ENCODE measurements at regions not wholly inside any gene's neighbourhood (a gene's known extent, or its start where the extent isn't known, plus 50 kb on each side); places are given as distances from the start of the nearest gene placed in this dataset.
"Not testable (repeated sequence)": the region's sequence is repeated elsewhere in the genome, so short reads cannot be mapped to it uniquely, and the experiment has no call there.

DNA sequence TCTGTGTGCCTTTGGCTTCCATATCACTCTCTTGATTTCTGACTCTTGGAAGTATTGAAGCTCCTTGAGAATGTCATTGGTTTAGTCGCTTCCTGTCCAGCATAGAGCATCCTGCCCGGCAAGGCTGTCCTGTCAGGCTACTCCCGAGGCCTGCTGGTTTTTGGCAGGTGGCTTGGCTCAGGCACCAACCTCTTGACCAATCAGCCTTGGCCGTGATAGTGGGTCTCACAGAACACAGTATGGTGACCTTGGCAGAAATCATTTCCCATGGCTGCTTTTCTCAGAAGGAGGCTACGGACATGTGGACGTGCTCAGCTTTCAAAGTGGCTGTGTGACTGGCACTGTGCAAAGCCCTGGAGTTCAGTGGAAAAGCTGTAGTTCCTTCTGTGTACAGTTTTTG lies 516.9 kb downstream of the REEP3 start:
- DNase-seq = no peak

DNA sequence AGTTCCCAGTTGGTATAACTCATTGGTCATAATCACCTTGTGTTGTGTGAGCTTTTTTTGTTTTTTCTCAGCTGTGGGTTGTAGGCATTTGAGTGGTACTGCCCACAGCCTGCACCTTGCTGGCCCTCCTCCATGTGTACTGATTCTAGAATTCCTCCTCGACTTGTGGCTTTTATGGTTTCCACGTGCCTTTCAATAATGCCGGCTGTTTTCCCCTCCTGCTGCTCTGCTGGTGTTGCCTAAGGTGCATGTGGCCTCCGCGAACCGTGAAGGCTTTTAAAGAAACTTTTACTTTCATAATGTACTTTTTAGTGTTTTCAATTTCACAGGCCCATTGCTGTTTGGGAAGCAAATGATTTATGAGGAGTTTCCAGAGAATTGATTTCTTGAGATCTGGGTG lies 518.0 kb downstream of the REEP3 start:
- DNase-seq = no peak

DNA sequence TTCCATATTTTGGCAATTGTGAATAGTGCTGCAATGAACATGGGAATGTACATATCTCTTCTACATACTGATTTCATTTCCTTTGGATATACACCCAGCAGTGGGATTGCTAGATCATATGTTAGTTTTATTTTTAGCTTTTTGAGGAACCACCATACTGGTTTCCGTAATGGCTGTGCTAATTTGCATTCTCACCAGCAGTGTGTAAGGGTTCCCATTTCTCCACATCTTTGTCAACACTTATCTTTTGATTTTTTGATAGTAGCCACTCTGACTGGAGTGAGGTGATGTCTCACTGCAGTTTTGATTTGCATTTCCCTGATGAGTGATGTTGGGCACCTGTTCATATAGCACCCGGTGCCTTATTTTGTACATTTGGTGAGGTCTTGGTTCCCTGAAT lies 519.6 kb downstream of the REEP3 start:
- no peak for DNase-seq

DNA sequence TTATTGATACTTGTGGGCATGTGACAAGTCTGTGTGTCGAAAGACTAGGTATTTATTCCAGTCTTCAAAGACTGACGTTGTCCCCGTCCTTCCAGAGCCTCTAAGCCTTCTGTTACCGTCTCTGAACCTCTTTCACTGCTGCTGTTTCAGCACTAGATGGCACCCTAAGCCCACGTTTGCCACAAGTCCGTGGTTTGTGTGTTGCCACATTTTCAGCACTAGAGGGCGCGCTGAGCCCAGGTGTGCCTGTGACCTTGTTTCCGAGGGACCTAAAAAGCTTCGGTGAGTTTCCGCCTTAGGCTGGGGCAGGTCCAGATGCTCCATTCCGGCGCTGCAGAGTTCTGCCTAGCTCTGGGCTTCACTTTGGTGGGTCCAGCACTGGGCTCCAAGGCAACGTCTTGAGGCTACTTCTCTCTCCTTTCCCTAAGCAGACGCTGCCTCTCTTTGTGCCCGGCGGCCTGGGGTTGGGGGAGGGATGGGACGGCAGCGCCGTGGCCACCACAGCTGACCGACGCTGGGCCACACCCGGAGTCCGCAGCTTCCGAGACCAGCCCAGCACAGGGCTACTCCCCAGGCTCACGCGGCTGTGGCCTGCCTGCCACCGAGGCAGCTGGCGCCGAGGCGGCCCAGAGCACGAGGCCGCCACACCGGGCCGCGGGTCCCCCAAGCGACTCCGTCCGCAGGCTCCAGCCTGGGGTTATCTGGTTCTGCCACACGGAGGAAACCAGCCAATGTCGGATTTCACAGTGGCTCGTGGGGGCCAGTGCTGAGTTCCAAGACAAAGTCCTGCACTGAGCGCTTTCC lies 520.2 kb downstream of the REEP3 start:
- DNase-seq = peak; percentile 78

DNA sequence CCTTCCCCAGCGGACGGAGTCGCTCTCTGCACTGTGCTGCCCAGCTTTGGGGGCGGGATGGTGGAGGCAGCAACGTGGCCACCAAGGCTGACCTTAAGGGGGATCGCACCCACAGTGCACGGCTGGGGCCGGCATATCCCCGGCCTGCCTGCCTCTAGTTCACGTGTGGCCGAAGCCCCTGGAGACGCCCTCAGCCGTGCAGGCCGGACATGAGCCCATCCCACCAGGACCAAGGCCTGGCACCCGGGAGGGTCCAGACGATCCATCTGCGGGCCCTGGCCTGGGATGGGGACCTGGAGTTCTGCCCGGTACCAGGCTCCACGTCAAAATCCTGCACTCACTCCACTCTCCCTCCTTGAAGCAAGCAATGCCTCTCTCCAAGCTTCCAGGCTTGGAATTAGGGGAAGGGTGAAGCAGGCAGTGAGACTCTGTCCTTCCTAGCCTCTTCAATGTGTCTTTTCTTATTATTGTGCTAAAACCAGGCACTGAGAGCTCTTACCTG lies 520.8 kb downstream of the REEP3 start:
- DNase-seq = no peak

DNA sequence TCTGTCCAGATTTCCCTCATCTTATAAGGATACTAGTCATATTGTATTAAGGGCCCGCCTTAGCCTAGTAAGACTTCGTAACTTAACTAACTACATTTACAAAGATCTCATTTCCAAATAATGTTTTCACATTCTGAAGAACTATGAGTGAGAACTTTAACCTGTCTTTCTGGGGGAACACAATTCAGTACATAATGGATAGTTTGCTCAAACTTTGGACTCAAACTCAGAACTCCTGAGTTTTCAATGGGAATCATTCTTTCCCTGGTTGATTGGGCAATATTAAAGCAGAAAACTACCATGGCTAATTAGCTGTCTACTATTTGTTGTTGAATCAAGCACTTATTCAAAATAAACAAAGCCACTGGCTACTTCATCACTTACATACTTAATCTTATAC lies 522.9 kb downstream of the REEP3 start:
- no peak for DNase-seq

DNA sequence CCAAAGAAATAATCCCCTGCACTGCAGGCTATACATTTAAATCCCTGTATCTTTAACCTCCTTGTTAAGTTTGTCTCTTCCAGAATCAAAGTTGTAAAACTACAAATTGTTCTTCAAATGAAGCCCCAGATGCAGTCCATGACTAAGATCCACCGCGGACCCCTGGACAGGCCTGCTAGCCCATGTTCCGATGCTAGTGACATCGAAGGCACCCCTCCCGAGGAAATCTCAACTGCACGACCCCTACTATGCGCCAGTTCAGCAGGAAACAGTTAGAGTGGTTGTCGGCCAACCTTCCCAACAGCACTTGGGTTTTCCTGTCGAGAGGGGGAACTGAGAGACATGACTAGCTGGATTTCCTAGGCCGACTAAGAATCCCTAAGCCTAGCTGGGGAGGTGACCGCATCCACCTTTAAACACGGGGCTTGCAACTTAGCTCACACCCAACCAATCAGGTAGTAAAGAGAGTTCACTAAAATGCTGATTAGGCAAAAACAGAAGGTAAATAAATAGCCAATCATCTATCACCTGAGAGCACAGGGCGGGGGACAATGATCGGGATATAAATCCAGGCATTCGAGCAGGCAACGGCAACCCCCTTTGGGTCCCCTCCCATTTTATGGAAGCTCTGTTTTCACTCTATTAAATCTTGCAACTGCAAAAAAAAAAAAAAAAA lies 523.9 kb downstream of the REEP3 start:
- not testable (repeated sequence) for DNase-seq

DNA sequence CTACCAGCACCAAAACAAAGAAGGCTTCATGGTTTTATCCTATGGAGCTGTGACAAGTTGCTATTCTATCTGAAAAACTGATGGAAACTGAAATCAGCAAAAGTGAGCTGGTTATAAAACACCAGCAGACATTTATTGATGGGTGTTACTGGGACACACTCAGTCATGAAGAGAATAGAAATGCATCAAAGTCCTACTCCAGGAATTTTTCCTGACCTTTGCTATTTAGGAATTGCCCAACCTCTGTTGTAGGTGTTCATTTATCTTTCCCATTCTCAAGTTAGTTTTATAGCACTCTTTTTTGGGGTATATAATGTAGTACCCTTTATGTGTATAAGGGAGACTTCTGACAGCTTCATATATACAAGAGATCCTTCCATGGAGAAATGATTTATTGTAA lies 533.2 kb downstream of the REEP3 start:
- DNase-seq = no peak

DNA sequence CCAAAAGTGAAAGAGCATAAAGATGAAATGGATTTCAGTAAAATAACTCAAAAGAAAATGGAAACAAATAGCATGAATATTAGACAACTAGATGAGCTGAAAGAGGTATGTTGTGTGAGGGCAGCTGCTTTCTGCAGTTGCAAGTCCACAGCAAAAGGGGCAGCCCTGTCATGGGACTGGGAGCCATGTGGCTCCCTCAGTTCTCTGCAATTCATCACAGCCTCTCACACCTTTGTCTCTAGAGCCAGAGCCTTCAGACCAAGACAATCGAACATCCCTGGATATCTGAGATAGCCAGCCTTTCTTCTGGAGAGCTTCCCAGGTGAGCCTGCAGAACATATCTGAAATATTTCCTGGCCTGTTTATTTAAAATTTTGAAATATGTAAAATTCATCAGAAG lies 538.7 kb downstream of the REEP3 start:
- DNase-seq = no peak

DNA sequence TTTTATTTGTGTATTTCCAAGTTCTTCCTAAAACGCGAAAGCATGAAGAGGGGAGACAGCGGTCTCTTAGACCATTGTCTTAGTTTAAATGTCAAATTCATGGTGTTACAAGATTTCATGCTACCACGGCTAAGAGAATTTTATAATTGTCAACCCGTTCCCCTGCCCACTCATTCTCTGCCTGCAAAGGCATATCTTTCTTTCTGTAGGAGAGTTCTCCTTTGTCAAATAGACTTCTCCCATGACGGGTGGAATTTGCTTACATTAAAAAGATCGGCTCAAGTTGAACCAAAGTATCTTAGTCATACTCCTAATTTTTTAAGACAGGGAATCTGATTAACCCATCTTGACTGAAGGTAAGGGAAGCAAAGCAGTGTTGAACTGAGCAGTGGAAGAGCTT lies 539.2 kb downstream of the REEP3 start:
- DNase-seq = no peak

DNA sequence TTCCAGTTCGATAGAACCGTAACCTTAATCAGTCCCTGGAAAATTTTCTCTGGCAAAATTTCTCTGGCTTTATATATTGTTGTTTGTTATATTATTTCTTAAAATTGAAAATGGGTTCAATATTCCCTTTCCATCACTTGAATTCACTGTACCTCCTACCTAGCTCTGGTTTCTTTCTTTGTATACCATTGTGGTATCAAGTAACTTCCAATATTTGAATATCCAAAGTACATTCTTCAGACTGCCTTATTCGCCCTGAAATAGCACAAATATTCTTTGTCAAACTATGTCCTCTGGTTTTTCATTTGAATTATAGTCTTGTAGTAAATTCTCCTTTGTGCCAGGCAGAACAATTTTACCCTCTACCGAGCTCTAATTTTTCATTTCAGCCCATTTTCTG lies 541.6 kb downstream of the REEP3 start:
- no peak for DNase-seq

DNA sequence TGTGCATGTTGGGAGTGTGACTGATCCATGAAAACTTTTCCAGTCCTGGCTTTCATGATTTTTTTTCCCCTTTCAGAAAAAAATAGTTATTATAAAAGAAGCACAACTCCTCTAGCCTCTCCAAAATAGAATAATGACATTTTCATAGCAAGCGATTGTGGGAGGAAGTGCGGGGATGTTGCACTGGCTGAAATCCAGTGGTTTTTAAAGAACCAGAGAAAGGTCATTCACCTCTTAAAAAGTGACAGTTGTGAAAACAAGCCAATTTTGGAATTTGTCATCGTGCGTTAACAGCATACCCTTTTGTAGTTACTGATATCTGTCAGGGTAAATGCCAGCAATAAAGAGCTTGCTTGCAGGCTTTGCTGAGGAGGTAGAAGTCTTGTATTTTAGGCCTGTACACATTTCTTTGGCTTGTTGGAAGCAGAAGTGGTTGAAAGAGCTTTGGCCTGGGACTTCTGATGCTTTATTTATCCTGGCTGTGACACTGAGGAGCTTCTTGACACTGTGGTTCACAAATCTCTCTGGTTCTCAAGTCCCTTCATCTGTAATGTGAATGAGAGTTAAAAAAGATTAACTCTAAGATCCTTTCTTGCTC lies 545.9 kb downstream of the REEP3 start:
- DNase-seq = no peak

DNA sequence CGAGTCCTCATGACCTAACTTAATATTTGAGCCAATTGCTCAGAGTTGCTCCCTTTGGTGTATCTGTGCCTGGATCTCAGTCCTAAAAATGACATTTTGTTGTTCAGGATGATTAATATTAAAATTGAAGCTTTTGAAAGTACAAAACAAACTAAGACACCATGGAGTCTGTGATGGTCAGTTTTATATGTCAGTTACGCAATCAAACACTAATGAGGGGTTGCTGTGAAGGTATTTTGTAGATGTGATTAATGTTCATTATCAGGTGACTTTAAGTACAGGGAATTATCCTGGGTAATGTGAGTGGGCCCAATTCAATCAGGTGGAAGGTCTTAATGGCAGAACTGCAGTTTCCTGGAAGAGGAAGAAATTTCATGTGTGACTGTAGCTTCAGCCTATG lies 546.7 kb downstream of the REEP3 start:
- DNase-seq = no peak

DNA sequence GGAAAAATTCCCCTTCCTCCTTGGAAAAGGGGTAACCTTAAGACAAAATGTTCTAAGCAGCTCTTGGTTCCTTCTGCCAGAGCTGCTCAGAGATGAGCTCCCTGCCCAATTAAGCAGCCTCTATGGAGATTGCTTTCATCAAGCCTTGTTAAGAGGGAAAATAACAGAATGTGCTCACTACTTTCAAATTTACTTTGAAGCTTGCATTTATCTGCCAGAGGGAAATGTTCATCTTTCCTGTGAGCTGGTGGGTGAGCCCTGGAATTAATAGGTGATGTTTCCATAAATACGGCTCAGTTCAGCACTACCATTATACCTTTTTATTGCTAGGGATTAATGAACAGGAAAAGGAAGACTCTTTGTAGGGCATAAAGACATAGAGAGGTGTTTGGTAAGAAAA lies 549.0 kb downstream of the REEP3 start:
- DNase-seq = no peak

DNA sequence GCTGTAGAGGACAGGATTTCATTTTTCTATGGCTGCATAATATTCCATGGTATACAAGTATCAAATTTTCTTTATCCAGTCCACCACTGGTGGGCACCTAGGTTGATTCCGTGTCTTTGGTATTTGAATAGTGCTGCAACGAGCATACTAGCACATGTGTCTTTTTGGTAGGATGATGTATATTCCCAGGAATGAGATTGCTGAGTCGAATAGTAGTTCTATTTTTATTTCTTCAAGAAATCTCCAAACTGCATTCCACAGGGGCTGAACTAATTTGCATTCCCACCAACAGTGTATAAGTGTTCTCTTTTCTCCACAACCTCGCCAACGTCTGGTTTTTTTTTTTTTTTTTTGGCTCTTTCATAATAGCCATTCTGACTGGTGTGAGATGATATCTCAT lies 550.0 kb downstream of the REEP3 start:
- DNase-seq = no peak

DNA sequence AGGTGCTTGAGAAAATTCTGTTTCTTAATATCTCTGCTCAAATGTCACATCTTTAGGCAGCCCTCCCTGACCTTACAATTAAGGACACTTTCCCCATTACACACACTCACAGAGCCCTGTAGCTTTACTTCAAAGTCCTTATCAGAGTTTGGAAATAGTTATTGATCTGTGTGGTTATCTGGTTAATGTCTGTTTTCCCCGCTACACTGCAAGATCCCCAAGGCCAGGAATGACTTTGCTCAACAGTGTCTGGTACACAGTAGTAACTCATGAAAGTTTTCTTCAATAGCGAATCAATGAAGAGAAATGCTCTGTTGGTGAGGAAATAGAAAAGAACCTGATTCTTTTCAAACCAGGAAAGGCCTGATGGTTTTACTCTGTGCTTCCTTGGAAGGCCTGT lies 554.4 kb downstream of the REEP3 start:
- no peak for DNase-seq

DNA sequence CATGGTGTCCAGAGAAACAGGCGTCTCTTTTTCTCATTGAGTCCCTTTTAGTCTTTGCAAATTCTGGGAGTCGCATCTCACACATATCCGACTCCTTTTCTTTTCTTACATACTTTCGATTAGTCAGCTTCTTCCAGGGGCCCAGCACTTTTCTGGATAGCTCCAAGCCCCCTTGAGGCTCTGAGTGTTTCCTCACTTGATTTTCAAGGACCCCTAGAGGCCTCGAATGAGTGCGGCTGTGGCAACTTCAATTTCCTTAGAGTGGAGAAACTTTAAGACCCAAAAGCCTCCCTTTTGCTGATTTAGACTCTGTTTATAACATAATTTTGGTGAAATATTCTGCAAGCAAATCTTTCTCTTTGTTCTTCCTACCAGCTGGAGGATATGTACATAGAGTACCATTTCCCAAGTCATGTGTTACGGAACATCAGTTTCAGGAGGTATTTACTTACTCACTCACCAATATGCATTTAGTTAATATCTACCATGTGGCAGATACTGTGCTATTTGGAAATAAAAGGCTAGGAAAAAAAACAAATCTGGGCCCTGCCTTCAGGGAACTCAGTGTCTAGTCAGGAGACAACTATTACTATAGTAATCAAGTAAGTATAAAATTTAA lies 555.2 kb downstream of the REEP3 start:
- no peak for DNase-seq

DNA sequence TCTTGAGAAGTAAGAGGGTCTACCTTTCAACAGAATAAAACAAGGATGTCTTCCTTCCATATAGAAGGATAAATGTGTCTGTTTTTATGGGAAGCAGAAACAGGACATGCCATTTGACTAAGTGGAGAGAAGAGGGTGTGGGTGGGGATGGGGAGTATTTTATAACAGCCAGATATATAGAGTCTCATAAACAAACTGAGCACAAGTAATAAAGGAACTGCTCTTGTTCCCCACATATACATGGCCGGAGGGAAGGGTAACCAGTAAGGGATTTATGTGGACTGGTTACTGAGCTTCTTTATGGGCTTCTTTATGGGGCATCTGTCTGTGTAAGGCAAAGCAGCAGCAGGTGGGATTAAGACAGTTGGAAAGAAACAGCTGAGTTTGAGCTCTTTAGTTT lies 558.1 kb downstream of the REEP3 start:
- DNase-seq = no peak

DNA sequence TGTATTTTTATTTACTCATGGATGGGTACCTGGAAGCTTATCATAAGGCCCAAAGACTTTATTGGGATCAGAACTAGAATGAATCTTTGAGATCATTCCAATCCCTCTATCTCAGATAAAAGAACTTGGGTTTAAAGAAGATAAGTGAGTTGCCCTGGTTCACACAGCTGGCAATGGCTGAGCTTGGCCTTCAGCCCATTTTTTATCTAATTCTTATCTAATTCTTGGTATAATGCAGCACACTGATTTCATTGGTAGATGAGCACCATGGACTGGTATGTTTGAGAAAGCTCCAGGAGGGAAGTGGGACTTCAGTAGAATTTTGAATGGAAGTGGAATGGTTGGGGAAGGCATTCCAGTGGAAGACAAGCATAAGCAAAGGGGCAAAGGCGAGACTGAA lies 558.9 kb downstream of the REEP3 start:
- no peak for DNase-seq

DNA sequence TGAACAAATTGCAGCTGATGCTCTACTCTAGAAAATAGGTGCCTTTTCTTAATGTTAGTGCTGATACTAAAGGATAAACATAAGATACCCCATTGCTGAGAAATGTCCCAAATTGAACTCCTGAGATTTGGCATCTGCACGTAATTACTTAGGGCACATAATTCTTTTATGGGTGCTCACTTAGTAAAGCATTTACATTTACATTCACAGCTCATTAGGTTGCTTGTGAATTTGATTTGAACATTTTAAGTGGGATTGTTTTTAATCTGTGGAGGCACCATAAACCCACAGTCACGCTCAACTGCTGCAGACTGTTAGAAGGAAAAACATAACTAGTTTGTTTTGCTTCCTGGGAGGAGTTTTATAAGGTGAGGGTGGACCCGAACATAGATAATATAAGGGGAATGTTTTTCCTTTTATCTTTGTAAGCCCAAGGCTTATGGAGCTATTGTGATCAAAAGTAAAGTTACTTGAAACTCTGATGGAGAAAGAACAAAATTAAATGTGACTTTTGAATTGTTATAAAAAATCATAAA lies 560.8 kb downstream of the REEP3 start:
- DNase-seq = no peak

DNA sequence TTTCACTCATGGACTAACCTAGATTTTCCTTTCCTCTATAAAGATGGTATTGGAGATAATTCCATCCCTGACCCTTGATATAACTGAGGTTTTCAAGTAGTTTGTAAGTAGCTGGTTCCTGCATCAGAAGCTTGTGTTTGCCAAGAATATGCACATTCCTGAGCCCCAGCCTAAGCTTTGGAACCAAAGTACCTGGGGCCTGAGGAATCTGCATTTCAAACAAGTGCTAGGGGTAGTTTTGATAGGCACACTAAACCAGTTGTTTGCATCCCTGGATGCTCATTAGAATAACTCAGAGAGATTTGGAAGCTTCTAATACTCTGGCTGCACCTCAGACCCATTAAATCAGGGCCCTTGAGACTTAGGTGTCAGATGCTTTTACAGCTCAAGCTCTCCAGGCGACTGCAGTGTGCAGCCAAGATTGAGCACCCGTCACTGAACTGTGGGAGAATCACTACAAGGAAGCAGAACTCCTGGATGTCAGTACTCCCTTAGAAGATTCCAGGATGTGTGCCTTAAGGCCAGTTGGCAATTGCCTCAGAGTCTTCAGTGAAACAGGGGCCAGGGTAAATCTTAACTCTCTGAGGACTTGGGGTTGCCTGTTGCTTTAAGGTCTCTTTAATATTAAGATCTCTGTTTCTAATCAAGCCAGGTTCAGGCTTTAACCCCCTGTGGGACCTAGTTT lies 565.0 kb downstream of the REEP3 start:
- DNase-seq = no peak

DNA sequence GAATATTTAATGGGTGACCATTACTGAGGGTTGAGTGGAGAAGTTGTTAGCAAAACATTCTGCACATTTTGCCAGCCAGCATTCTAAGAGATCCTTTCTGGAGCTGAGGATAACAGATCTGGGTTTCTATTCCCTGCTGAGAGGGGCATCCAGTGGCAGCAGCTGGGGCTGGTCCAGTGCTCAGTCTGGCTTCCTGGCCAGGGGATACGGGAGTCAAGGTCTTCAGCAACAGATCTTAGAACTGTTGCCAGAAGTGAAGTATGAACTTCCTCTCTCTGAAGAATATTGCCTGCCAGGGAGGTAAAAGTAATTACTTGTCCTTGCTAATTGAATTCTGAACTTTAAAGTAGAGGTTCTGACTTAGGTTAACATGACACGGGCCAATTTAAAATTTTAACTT lies 568.4 kb downstream of the REEP3 start:
- DNase-seq = no peak

DNA sequence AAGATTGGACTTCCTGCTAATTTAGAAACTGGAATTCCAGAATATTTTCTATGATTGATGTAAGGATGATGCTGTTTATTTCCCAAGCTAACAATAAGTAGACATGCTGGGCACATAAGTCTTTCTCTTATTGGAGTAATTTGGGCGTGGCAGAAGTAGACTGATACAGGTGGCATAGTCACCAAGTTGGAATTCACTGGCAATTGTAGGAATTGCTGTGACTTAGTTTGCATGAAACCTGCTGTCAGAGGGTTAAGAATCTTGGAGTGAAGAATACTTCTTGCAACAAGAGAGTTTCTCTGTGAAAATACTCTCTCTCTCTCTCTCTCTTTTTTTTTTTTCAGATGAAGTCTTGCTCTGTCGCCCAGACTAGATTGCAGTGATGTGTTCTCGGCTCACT lies 569.7 kb downstream of the REEP3 start:
- DNase-seq = no peak
